IPS-NIHi7 (cell line): ENCODE measurements at regions not wholly inside any gene's neighbourhood (a gene's known extent, or its start where the extent isn't known, plus 50 kb on each side); places are given as distances from the start of the nearest gene placed in this dataset.
"Not testable (repeated sequence)": the region's sequence is repeated elsewhere in the genome, so short reads cannot be mapped to it uniquely, and the experiment has no call there.

Source experiments
- DNase-seq: peaks from one replicate; pipeline ENCODE4 v3.0.0; 2012; ENCODE audit warnings: mixed read lengths; ENCODE audit errors: extremely low spot score

GRCh38 chr5:83889971-83890745, 169.5 kb upstream of the HAPLN1 start:
- DNase-seq: no peak

- DNase-seq: no peak
Observed at GRCh38 chr5:83877911-83878706, 157.5 kb upstream of the HAPLN1 start.

- peak; percentile 21 for DNase-seq
Observed at GRCh38 chr5:83871533-83872395, 151.1 kb upstream of the HAPLN1 start.

GRCh38 chr5:83866181-83866580, 145.5 kb upstream of the HAPLN1 start:
- no peak for DNase-seq

GRCh38 chr5:83865579-83865978, 144.9 kb upstream of the HAPLN1 start:
- DNase-seq: no peak

GRCh38 chr5:83864652-83865051, 144.0 kb upstream of the HAPLN1 start:
- DNase-seq: no peak

GRCh38 chr5:83857341-83857740, 136.7 kb upstream of the HAPLN1 start:
- no peak for DNase-seq

- no peak for DNase-seq
Observed at GRCh38 chr5:83856881-83857280, 136.2 kb upstream of the HAPLN1 start.

GRCh38 chr5:83850412-83850811, 129.8 kb upstream of the HAPLN1 start:
- not testable (repeated sequence) for DNase-seq

GRCh38 chr5:83848941-83849340, 128.3 kb upstream of the HAPLN1 start:
- DNase-seq: no peak

- DNase-seq: no peak
Observed at GRCh38 chr5:83846624-83847350, 126.1 kb upstream of the HAPLN1 start.

- peak; percentile 28 for DNase-seq
Observed at GRCh38 chr5:83844449-83845068, 123.9 kb upstream of the HAPLN1 start.

- no peak for DNase-seq
Observed at GRCh38 chr5:83839788-83840187, 119.1 kb upstream of the HAPLN1 start.

GRCh38 chr5:83839256-83839655, 118.6 kb upstream of the HAPLN1 start:
- DNase-seq: no peak

- no peak for DNase-seq
Observed at GRCh38 chr5:83837265-83837907, 116.7 kb upstream of the HAPLN1 start.

- no peak for DNase-seq
Observed at GRCh38 chr5:83834306-83834705, 113.7 kb upstream of the HAPLN1 start.

GRCh38 chr5:83831834-83832233, 111.2 kb upstream of the HAPLN1 start:
- no peak for DNase-seq

GRCh38 chr5:83827111-83827557, 106.5 kb upstream of the HAPLN1 start:
- no peak for DNase-seq

GRCh38 chr5:83817591-83817990, 96.9 kb upstream of the HAPLN1 start:
- no peak for DNase-seq

- DNase-seq: no peak
Observed at GRCh38 chr5:83815661-83816060, 95.0 kb upstream of the HAPLN1 start.
